IMR-90 (cell line): ENCODE measurements at regions not wholly inside any gene's neighbourhood (a gene's known extent, or its start where the extent isn't known, plus 50 kb on each side); places are given as distances from the start of the nearest gene placed in this dataset.

Experiments
- POLR2A ChIP-seq: IDR thresholded peaks from 2 replicates; pipeline ENCODE4 v1.6.1; 2012; ENCODE audit warnings: mild to moderate bottlenecking, low read depth, low read length
- RAD21 ChIP-seq: IDR thresholded peaks from 2 replicates; pipeline ENCODE4 v1.6.1; 2012; ENCODE audit warnings: low read length, improper control_type of control experiment
- TF ChIP-seq, protein P1 (sequence below): conservative IDR thresholded peaks from 2 replicates; pipeline ENCODE4 v1.5.1; 2012; ENCODE audit warnings: mild to moderate bottlenecking, low read depth, low read length, improper control_type of control experiment
- TF ChIP-seq, protein P2 (sequence below): fragments of 150-350 bp; IDR thresholded peaks from 2 replicates; pipeline ENCODE4 v1.6.1; 2017; ENCODE audit warnings: mild to moderate bottlenecking, antibody characterized with exemption, low read length, low read depth

DNA sequence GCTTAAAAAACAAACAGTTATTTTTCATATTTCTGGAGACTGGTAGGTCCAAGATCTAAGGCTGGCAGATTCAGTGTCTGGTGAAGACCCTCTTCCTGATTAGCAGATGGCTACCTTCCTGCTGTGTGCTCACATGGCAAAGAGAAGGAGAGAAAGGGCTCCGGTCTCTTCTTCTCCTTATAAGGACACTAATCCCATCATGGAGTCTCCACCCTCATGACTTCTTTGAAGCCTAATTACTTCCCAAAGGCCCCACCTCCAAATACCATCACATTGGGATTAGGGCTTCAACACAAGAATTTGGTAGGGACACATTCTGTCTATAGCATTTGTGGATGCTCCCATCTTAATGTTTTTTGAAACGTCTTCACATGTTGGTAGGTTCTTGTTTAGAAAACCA lies 391.1 kb downstream of the TMEM161B start:
- TF ChIP-seq, protein P1, sequence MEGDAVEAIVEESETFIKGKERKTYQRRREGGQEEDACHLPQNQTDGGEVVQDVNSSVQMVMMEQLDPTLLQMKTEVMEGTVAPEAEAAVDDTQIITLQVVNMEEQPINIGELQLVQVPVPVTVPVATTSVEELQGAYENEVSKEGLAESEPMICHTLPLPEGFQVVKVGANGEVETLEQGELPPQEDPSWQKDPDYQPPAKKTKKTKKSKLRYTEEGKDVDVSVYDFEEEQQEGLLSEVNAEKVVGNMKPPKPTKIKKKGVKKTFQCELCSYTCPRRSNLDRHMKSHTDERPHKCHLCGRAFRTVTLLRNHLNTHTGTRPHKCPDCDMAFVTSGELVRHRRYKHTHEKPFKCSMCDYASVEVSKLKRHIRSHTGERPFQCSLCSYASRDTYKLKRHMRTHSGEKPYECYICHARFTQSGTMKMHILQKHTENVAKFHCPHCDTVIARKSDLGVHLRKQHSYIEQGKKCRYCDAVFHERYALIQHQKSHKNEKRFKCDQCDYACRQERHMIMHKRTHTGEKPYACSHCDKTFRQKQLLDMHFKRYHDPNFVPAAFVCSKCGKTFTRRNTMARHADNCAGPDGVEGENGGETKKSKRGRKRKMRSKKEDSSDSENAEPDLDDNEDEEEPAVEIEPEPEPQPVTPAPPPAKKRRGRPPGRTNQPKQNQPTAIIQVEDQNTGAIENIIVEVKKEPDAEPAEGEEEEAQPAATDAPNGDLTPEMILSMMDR: no peak
- TF ChIP-seq, protein P2, sequence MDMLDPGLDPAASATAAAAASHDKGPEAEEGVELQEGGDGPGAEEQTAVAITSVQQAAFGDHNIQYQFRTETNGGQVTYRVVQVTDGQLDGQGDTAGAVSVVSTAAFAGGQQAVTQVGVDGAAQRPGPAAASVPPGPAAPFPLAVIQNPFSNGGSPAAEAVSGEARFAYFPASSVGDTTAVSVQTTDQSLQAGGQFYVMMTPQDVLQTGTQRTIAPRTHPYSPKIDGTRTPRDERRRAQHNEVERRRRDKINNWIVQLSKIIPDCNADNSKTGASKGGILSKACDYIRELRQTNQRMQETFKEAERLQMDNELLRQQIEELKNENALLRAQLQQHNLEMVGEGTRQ: no peak
- TF ChIP-seq POLR2A (no peak), RAD21 (no peak)
